ENCODE measurements at regions not wholly inside any gene's neighbourhood (a gene's known extent, or its start where the extent isn't known, plus 50 kb on each side); places are given as distances from the start of the nearest gene placed in this dataset.

DNA sequence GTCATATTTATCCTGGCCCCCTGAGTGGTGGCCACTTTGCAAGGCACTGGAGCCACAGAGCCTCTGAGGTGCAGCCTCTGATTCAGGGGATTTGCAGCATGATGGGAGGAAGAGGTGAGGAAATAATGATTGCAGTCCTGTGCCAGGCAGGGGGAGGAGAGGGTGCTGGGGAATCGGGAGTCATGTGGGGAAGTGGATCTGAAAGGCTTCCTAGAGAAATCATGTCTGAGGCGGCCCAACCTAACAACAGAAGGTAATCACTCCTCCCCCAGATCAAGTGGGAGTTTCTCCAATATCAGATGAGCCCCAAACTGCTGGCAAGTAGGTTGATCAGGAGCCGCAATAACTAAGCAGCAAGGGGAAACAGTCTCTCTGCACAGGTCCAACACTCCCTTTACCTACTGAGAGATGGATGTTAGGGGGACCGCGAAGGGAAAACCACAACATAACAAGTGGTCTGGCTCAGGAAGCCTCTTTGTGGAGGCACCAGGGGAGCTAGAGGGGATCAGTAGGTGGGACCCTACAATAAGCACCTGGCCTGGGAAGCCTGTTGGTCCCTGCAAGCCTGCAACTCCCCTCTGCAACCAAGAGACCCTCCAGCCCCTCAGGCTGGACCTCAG is 71.8 kb upstream of the NPAS2 start:
- TF ChIP-seq, protein P1, sequence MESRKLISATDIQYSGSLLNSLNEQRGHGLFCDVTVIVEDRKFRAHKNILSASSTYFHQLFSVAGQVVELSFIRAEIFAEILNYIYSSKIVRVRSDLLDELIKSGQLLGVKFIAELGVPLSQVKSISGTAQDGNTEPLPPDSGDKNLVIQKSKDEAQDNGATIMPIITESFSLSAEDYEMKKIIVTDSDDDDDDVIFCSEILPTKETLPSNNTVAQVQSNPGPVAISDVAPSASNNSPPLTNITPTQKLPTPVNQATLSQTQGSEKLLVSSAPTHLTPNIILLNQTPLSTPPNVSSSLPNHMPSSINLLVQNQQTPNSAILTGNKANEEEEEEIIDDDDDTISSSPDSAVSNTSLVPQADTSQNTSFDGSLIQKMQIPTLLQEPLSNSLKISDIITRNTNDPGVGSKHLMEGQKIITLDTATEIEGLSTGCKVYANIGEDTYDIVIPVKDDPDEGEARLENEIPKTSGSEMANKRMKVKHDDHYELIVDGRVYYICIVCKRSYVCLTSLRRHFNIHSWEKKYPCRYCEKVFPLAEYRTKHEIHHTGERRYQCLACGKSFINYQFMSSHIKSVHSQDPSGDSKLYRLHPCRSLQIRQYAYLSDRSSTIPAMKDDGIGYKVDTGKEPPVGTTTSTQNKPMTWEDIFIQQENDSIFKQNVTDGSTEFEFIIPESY (IDR thresholded peaks at IDR 0.05), result no peak
- TF ChIP-seq, protein P2, sequence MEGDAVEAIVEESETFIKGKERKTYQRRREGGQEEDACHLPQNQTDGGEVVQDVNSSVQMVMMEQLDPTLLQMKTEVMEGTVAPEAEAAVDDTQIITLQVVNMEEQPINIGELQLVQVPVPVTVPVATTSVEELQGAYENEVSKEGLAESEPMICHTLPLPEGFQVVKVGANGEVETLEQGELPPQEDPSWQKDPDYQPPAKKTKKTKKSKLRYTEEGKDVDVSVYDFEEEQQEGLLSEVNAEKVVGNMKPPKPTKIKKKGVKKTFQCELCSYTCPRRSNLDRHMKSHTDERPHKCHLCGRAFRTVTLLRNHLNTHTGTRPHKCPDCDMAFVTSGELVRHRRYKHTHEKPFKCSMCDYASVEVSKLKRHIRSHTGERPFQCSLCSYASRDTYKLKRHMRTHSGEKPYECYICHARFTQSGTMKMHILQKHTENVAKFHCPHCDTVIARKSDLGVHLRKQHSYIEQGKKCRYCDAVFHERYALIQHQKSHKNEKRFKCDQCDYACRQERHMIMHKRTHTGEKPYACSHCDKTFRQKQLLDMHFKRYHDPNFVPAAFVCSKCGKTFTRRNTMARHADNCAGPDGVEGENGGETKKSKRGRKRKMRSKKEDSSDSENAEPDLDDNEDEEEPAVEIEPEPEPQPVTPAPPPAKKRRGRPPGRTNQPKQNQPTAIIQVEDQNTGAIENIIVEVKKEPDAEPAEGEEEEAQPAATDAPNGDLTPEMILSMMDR (IDR thresholded peaks at IDR 0.05; ENCODE audit: low read depth, low read length, missing input control), result no peak
